Left lung (tissue), 4 donors: ENCODE measurements at regions not wholly inside any gene's neighbourhood (a gene's known extent, or its start where the extent isn't known, plus 50 kb on each side); places are given as distances from the start of the nearest gene placed in this dataset.

ENCODE experiments used
- ATAC-seq: fragments of 200-7000 bp; cut with Tn5 transposase; one replicate; pipeline ENCODE4 v1.9.1; 2020; ENCODE audit warnings: moderate library complexity
- DNase-seq, 4 donors: peaks; one replicate each; pipeline ENCODE4 v3.0.0-alpha.2; 2013 to 2020
- H3K27ac ChIP-seq, 2 donors: fragments of 200-600 bp; sonication (generic) in 1 of 2; one replicate each; pipeline versions ENCODE4 v1.5.0 to v1.8.0; 2020 to 2021
- H3K27me3 ChIP-seq, 2 donors: fragments of 200-600 bp; sonication (generic) in 1 of 2; one replicate each; pipeline versions ENCODE4 v1.5.0 to v1.8.0; 2020 to 2021
- H3K36me3 ChIP-seq, 2 donors: fragments of 200-600 bp; sonication (generic) in 1 of 2; one replicate each; pipeline versions ENCODE4 v1.5.0 to v1.8.0; 2020 to 2021
- H3K4me1 ChIP-seq, 2 donors: fragments of 200-600 bp; one replicate each; pipeline ENCODE4 v1.8.0; 2021
- H3K4me3 ChIP-seq, 2 donors: fragments of 200-600 bp; sonication (generic) in 1 of 2; one replicate each; pipeline versions ENCODE4 v1.5.0 to v1.8.0; 2020 to 2021; ENCODE audit warnings: mild to moderate bottlenecking in 1 of 2
- H3K9me3 ChIP-seq, 2 donors: fragments of 200-600 bp; sonication (generic) in 1 of 2; one replicate each; pipeline versions ENCODE4 v1.5.0 to v1.8.0; 2020 to 2021
- CTCF ChIP-seq, 2 donors: fragments of 200-600 bp; sonication (generic) in 1 of 2; IDR thresholded peaks; one replicate each; pipeline versions ENCODE4 v1.5.0 to v1.8.0; 2021; ENCODE audit warnings: antibody characterized with exemption in 2 of 2
- intact Hi-C, 2 donors: fragments of 100-400 bp; cut with DNase I; formaldehyde crosslinking; loops; one replicate each; pipeline versions ENCODE4 v1.11.2 to v1.14.2; 2022
- donor health status: DM: no; HTN: yes; CAD: no.
- donor health status: DM: no; HTN: no; CAD: no.

DNA sequence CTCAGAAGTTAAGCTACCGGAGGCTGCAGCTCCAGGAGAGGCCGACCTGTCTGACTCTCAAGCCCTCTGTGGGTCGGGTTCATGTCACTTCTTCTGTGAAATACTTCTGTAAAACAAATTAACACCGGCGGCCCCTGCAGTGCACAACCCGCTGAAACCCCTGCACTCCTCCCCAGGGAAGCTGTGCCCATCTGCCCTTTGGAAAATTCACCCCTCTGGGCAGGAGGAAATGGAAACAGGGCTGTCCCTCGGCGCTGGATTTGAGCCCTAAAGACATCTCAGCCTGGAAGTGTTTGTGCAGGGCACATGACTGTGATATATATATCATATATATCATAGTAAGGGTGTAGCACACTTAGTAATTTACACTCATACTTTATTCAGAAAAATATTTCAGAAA, 415.3 kb downstream of the IRS2 start:
- Histone ChIP-seq H3K27me3 (no peaks in the 10 kb centered on the region), H3K4me3 (no peak overlapping the region), H3K9me3 (no peaks in the 10 kb centered on the region), H3K36me3 (no peaks in the 10 kb centered on the region), H3K27ac (no peak overlapping the region), H3K4me1 (no peaks in the 10 kb centered on the region)
- DNase-seq (no peak), ATAC-seq (no peak)
- intact Hi-C loops, result no loop called here
- TF ChIP-seq CTCF (IDR thresholded peaks at IDR 0.05), result no peak

- DNase-seq (no peak), ATAC-seq (no peak)
- intact Hi-C loops, result no loop called here
Measured at GRCh38 chr13:109370496-109370895, 415.9 kb downstream of the IRS2 start.

DNA sequence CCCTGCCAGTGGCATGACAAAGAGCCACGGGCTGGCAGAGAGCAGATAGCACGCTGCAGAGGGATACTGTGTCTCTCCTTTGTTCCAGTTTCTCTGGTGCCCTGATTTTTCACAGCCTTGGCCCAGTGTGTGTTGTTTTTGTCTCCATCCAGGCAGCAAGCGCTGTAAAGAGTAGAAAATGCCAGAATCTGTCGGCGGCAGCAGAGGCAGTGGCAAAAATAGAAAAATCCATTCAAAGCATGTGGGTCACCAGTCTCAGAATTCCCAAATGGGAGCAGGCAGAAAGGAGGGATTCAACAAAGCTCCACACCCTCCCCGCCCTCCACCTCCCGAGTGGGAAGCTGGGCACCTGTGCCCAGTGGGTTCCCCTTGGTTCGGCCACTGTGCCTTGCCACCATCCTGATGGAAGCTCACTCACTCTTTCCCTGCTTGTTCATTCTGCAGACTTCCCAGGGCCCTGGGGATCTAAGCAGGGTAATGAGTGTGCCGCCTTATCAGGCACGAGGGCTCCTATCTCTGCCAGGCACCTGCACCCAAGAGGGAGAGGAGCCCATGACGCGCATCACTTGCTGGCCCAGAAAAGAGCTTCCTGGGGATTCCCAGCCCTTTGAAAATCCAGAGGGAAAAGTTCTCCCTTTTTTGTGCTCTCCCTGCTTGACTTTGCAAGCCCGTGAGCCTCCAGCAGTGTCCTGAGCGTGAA, 416.9 kb downstream of the IRS2 start:
- no peak overlapping the region for H3K4me3 ChIP-seq
- no peaks in the 10 kb centered on the region for H3K36me3 ChIP-seq
- no peaks in the 10 kb centered on the region for H3K27me3 ChIP-seq
- H3K9me3 ChIP-seq, result no peaks in the 10 kb centered on the region
- no peak for ATAC-seq
- H3K4me1 ChIP-seq, result no peaks in the 10 kb centered on the region
- no peak overlapping the region for H3K27ac ChIP-seq
- no peak for DNase-seq
- intact Hi-C loops, result no loop called here
- no peak for TF ChIP-seq CTCF (IDR thresholded peaks at IDR 0.05)

More at GRCh38 chr13:109370496-109370895, 415.9 kb downstream of the IRS2 start:
- Histone ChIP-seq H3K9me3 (no peaks in the 10 kb centered on the region), H3K4me3 (no peak overlapping the region), H3K4me1 (no peaks in the 10 kb centered on the region), H3K36me3 (no peaks in the 10 kb centered on the region), H3K27me3 (no peaks in the 10 kb centered on the region), H3K27ac (no peak overlapping the region)
- TF ChIP-seq CTCF (IDR thresholded peaks at IDR 0.05), result no peak

GRCh38 chr13:109368230-109368629, 418.2 kb downstream of the IRS2 start:
- Histone ChIP-seq H3K36me3 (no peaks in the 10 kb centered on the region), H3K4me1 (no peaks in the 10 kb centered on the region), H3K9me3 (no peaks in the 10 kb centered on the region), H3K4me3 (no peak overlapping the region), H3K27ac (no peak overlapping the region), H3K27me3 (no peaks in the 10 kb centered on the region)
- no peak for TF ChIP-seq CTCF (IDR thresholded peaks at IDR 0.05)
- no peak for DNase-seq
- no peak for ATAC-seq
- intact Hi-C loops, result no loop called here

DNA sequence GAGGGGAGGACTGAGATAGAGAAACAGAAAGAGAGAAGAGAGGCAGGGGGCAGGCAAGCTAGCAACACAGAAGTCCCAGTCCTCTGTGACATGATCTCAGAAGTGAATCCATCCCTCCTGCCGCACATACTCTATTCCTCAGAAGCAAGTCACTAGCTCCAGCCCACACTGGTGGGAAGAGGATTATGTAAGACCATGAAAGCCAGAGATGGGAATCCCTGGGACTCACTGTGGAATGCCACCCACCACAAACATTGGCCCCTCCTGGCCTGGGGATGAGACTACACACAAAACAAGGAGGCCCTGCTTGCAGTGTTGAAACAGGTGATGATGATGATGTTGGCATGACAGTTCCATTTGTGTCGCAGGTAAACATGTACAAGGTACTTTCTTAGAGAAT, 419.9 kb downstream of the IRS2 start:
- Histone ChIP-seq H3K9me3 (no peaks in the 10 kb centered on the region), H3K36me3 (no peaks in the 10 kb centered on the region), H3K4me3 (no peak overlapping the region), H3K27ac (no peak overlapping the region), H3K4me1 (peaks cover 0 to 5% of the 10 kb centered on the region in 2 donors), H3K27me3 (no peaks in the 10 kb centered on the region)
- TF ChIP-seq CTCF (IDR thresholded peaks at IDR 0.05), result no peak
- intact Hi-C loops, result no loop called here
- DNase-seq, result no peak
- no peak for ATAC-seq
